OCI-LY3 (cell line): ENCODE measurements at regions not wholly inside any gene's neighbourhood (a gene's known extent, or its start where the extent isn't known, plus 50 kb on each side); places are given as distances from the start of the nearest gene placed in this dataset.

Experiments
- H2AFZ ChIP-seq: fragments of 200-600, 300-600 bp; shearing (Covaris generic); 2 replicates; pipeline ENCODE4 v1.6.0; 2014; ENCODE audit warnings: antibody characterized with exemption, low read depth, low read length
- H3K27ac ChIP-seq: fragments of 200-600, 300-600 bp; sonication (generic); 2 replicates; pipeline ENCODE4 v1.5.1; 2014; ENCODE audit warnings: mild to moderate bottlenecking, low read length, moderate library complexity, mixed read lengths
- H3K27me3 ChIP-seq: fragments of 200-600, 300-600 bp; sonication (generic); 2 replicates; pipeline ENCODE4 v1.6.1; 2014; ENCODE audit warnings: low read depth, low read length, mixed read lengths
- H3K36me3 ChIP-seq: fragments of 200-600, 300-600 bp; sonication (generic); replicated peaks from 2 replicates; pipeline ENCODE3; 2014; ENCODE audit warnings: low read depth, low read length, mixed read lengths
- H3K4me1 ChIP-seq: fragments of 300-600, 200-600 bp; sonication (generic); 2 replicates; pipeline ENCODE4 v1.6.1; 2014; ENCODE audit warnings: low read length, mixed read lengths
- H3K4me2 ChIP-seq: fragments of 200-600, 300-600 bp; sonication (generic); 2 replicates; pipeline ENCODE4 v1.6.1; 2014; ENCODE audit warnings: low read length, mixed read lengths
- H3K4me3 ChIP-seq: fragments of 300-600, 200-600 bp; sonication (generic); 2 replicates; pipeline ENCODE4 v1.5.1; 2014; ENCODE audit warnings: antibody characterized with exemption, mild to moderate bottlenecking, low read length, moderate library complexity
- H3K79me2 ChIP-seq: fragments of 300-600, 200-600 bp; shearing (Covaris generic); 2 replicates; pipeline ENCODE4 v1.6.1; 2014; ENCODE audit warnings: mild to moderate bottlenecking, low read length, mixed read lengths
- H3K9ac ChIP-seq: fragments of 300-600, 200-600 bp; shearing (Covaris generic); 2 replicates; pipeline ENCODE4 v1.6.0; 2014; ENCODE audit warnings: mild to moderate bottlenecking, low read length, moderate library complexity
- H3K9me3 ChIP-seq: fragments of 200-600, 300-600 bp; shearing (Covaris generic); 2 replicates; pipeline ENCODE4 v1.6.1; 2014; ENCODE audit warnings: low read length, mixed read lengths; ENCODE audit not compliant: insufficient read depth
- H4K20me1 ChIP-seq: fragments of 200-600, 300-600 bp; sonication (generic); 2 replicates; pipeline ENCODE4 v1.6.1; 2016; ENCODE audit warnings: low read length, mixed read lengths; ENCODE audit not compliant: insufficient read depth
- CTCF ChIP-seq: fragments of 200-600, 300-600 bp; sonication (generic); IDR thresholded peaks from 2 replicates; pipeline ENCODE4 v1.5.1; 2014; ENCODE audit warnings: antibody characterized with exemption, low read length, low read depth
- EZH2phosphoT487 ChIP-seq: fragments of 200-600 bp; shearing (Covaris generic); IDR thresholded peaks from 2 replicates; pipeline ENCODE4 v1.6.1; 2018; ENCODE audit warnings: antibody characterized with exemption, mixed run types, low read depth

DNA sequence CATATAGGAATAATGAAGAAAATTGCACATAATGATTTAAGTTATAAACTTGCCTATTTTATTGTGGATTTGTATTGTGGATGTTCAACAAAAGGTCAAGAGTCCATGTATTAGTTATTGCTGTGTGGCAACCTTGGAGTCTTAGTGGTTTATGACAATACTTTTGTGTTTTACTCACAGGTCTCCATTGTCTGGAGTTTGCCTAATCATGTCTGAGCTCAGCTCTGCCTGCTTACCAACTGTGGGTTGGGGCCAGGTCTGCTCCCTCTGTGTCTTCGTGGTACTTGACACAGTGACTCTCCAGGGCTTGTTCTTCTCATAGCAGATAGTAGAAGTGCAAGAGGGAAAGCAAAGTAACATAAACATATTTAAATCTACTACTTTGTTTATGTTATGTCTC lies 382.5 kb downstream of the CBLN2 start:
- no peak overlapping the region for H3K4me2 ChIP-seq
- H3K9me3 ChIP-seq, result peaks cover 11% of the 10 kb centered on the region; the same call in 1 of the 2 replicates
- no peak overlapping the region for H3K27ac ChIP-seq
- H3K9ac ChIP-seq, result no peak overlapping the region
- peaks cover 8% of the 10 kb centered on the region for H3K36me3 ChIP-seq
- no peak overlapping the region for H3K4me3 ChIP-seq
- TF ChIP-seq CTCF (no peak), EZH2phosphoT487 (no peak)
- H4K20me1 ChIP-seq, result no peaks in the 10 kb centered on the region
- no peak overlapping the region for H2AFZ ChIP-seq
- H3K79me2 ChIP-seq, result no peaks in the 10 kb centered on the region
- H3K27me3 ChIP-seq, result no peaks in the 10 kb centered on the region
- H3K4me1 ChIP-seq, result peaks cover 13% of the 10 kb centered on the region

DNA sequence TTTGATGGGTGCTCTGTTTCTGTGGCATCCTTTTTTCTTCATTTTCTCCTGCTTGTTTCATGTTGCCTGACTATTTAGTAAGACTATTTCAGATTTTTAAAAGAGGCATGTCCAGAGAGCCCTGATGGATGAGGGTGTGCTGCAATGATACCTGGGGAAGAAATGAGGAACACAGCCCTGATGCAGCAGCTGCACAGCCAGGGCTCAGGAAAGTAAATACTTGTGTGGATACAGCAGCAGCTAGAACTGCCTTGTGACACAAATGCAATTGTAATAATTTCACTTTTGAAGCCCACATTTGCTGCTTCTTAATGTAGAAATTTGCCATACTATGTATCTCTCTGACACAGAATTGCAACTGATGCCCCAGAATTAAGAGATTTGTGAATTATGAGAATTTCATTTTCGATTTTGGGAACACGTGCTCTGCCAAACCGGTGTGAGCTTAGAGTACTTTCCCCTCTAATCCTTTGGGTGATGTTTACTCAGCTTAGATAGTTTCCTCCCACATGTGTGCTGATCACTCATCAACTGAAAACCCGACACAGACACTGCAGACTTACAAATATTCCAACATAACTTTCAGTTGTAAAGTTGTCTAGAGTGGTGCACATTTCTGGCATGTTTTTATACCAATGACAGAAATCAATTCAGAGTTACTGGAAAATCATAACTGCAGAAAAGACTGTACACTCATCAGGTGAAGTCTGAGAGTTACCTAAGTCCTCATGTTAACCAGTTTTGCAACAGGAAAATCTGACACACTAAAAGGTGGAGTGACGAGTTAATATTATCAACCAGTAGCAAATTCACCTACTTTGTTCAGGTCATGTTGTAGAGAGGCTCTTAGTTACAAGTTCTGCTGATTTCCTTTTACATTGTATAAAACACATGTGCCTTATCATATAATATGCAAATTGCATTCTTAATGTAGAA lies 383.4 kb downstream of the CBLN2 start:
- Histone ChIP-seq H3K4me3 (peak overlapping the region; percentile 48), H2AFZ (peak overlapping the region; percentile 72), H3K27me3 (no peaks in the 10 kb centered on the region), H3K9me3 (peaks cover 4% of the 10 kb centered on the region; the same call in 1 of the 2 replicates), H3K4me2 (peak overlapping the region; percentile 59), H3K4me1 (peaks cover 13% of the 10 kb centered on the region), H3K79me2 (no peaks in the 10 kb centered on the region), H3K36me3 (no peaks in the 10 kb centered on the region), H4K20me1 (no peaks in the 10 kb centered on the region), H3K27ac (peak overlapping the region; percentile 54), H3K9ac (peak overlapping the region; percentile 29; the same call in 1 of the 2 replicates)
- TF ChIP-seq CTCF (no peak), EZH2phosphoT487 (no peak)

GRCh38 chr18:72155327-72155726 lies 388.8 kb downstream of the CBLN2 start:
- Histone ChIP-seq H3K4me1 (peaks cover 2% of the 10 kb centered on the region), H4K20me1 (no peaks in the 10 kb centered on the region), H3K27me3 (no peaks in the 10 kb centered on the region), H3K9me3 (peaks cover 4% of the 10 kb centered on the region; the same call in 1 of the 2 replicates), H3K9ac (no peak overlapping the region), H3K4me2 (no peak overlapping the region), H3K4me3 (no peak overlapping the region), H2AFZ (no peak overlapping the region), H3K27ac (no peak overlapping the region), H3K36me3 (no peaks in the 10 kb centered on the region), H3K79me2 (no peaks in the 10 kb centered on the region)
- TF ChIP-seq CTCF (no peak), EZH2phosphoT487 (no peak)

- TF ChIP-seq CTCF, result no peak
- TF ChIP-seq EZH2phosphoT487, result no peak
- Histone ChIP-seq H3K9me3 (peaks cover 4% of the 10 kb centered on the region; the same call in 1 of the 2 replicates), H3K79me2 (no peaks in the 10 kb centered on the region), H3K36me3 (no peaks in the 10 kb centered on the region), H2AFZ (no peak overlapping the region), H3K27ac (no peak overlapping the region), H3K4me2 (no peak overlapping the region), H3K9ac (no peak overlapping the region), H3K4me1 (no peaks in the 10 kb centered on the region), H3K27me3 (no peaks in the 10 kb centered on the region), H4K20me1 (no peaks in the 10 kb centered on the region), H3K4me3 (no peak overlapping the region)
Observed at GRCh38 chr18:72154926-72155325, 389.2 kb downstream of the CBLN2 start.
